ENCODE measurements at regions not wholly inside any gene's neighbourhood (a gene's known extent, or its start where the extent isn't known, plus 50 kb on each side); places are given as distances from the start of the nearest gene placed in this dataset.

DNA sequence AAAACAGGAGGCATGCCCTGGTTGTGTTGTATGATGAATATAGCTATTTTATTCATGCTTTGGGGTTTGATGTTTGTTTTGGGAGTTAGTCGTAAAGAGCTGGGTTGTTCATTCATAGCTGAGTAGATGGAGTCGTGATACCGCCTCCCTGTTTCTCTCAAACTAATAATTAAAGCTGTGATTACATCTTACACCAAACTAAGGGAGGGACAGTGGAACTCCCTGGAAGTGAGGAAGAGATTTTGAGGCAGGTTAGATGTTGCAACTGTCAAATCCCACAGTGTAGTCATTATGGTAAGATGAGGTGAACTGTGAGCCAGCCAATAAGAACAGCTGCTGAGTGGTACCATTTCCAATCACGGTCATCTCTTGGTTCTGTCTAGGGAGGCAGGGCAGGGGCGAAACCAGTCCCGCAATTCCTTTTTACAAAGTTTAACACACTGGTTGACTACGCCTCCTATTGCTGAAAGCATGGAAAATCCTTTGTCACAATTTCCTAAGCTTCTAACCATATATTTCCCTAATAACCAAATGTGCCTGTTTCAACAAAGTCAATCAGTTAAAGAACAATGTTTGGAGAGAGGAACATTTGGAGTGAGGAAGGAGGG is 207.6 kb upstream of the SERP2 start:
- Histone ChIP-seq H3K36me3 (no peaks in the 10 kb centered on the region), H3K4me1 (peaks cover 4 to 10% of the 10 kb centered on the region in 2 donors), H3K27me3 (no peaks in the 10 kb centered on the region), H3K27ac (no peak overlapping the region), H3K4me3 (no peak overlapping the region), H3K9me3 (no peaks in the 10 kb centered on the region)
- in situ Hi-C loops (cut with MboI; ENCODE audit: low sequenced_read_pairs in 4 of 4): no loop called here
- DNase-seq (no peak), ATAC-seq (no peak)
- intact Hi-C loops (cut with DNase I; ENCODE audit: low total_unique reads): no loop called here
- no peak for TF ChIP-seq POLR2A (IDR thresholded peaks at IDR 0.05)
- TF ChIP-seq, protein P1, sequence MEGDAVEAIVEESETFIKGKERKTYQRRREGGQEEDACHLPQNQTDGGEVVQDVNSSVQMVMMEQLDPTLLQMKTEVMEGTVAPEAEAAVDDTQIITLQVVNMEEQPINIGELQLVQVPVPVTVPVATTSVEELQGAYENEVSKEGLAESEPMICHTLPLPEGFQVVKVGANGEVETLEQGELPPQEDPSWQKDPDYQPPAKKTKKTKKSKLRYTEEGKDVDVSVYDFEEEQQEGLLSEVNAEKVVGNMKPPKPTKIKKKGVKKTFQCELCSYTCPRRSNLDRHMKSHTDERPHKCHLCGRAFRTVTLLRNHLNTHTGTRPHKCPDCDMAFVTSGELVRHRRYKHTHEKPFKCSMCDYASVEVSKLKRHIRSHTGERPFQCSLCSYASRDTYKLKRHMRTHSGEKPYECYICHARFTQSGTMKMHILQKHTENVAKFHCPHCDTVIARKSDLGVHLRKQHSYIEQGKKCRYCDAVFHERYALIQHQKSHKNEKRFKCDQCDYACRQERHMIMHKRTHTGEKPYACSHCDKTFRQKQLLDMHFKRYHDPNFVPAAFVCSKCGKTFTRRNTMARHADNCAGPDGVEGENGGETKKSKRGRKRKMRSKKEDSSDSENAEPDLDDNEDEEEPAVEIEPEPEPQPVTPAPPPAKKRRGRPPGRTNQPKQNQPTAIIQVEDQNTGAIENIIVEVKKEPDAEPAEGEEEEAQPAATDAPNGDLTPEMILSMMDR (IDR thresholded peaks at IDR 0.05 in 4 of 5, conservative IDR thresholded peaks at IDR 0.05 in 1 of 5): no peak

DNA sequence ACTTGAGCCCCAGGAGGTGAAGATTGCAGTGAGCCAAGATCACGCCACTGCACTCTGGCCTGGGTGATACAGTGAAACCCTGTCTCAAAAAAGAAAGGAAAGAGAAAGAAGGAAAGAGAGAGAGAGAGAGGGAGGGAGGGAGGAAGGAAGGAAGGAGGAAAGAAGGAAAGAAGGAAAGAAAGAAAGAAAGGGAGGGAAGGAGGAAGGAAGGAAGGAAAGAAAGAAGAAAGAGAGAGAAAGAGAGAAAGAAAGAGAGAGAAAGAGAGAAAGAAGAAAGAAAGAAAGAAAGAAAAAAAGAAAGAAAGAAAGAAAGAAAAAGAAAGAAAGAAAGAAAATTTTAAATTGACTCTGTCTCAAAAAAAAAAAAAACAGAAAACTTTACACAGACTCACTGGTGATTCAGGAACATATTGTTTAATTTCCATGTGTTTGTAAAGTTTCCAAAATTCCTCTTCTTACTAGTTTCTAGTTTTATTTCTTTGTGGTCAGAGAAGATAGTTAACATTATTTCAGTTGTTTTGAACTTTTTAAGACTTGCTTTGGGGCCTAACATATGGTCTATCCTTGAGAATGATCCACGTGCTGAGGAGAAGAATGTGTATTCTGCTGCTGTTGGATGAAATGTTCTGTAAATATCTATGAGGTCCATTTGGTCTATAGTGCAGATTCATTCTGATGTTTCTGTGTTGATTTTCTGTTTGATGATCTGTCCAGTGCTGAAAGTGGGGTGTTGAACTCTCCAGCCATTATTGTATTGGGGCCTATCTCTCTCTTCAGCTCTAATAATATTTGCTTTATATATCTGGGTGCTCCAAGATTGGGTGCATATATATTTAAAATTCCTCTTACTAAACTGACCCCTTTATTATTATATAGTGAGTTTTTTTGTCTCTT is 204.4 kb upstream of the SERP2 start:
- ATAC-seq (no peak), DNase-seq (no peak)
- no peak for TF ChIP-seq POLR2A (IDR thresholded peaks at IDR 0.05)
- TF ChIP-seq, protein P1 (IDR thresholded peaks at IDR 0.05 in 4 of 5, conservative IDR thresholded peaks at IDR 0.05 in 1 of 5): no peak
- H3K27ac ChIP-seq: no peak overlapping the region
- no peaks in the 10 kb centered on the region for H3K27me3 ChIP-seq
- H3K9me3 ChIP-seq: no peaks in the 10 kb centered on the region
- no peaks in the 10 kb centered on the region for H3K36me3 ChIP-seq
- intact Hi-C loops (cut with DNase I; ENCODE audit: low total_unique reads) (no loop called here), in situ Hi-C loops (cut with MboI; ENCODE audit: low sequenced_read_pairs in 4 of 4) (no loop called here)
- peaks cover 8 to 10% of the 10 kb centered on the region in 2 donors for H3K4me1 ChIP-seq
- no peak overlapping the region for H3K4me3 ChIP-seq

- H3K9me3 ChIP-seq: no peaks in the 10 kb centered on the region
- peaks cover 15 to 20% of the 10 kb centered on the region in 2 donors for H3K4me1 ChIP-seq
- TF ChIP-seq, protein P1 (IDR thresholded peaks at IDR 0.05 in 4 of 5, conservative IDR thresholded peaks at IDR 0.05 in 1 of 5): no peak
- no peak for TF ChIP-seq POLR2A (IDR thresholded peaks at IDR 0.05)
- ATAC-seq: no peak
- H3K27me3 ChIP-seq: no peaks in the 10 kb centered on the region
- H3K4me3 ChIP-seq: no peak overlapping the region
- DNase-seq: no peak
- H3K36me3 ChIP-seq: no peaks in the 10 kb centered on the region
- in situ Hi-C loops (cut with MboI; ENCODE audit: low sequenced_read_pairs in 4 of 4): no loop called here
- H3K27ac ChIP-seq: no peak overlapping the region
- intact Hi-C loops (cut with DNase I; ENCODE audit: low total_unique reads): no loop called here
These were observed 202.9 kb upstream of the SERP2 start for GRCh38 chr13:44170731-44171130.

DNA sequence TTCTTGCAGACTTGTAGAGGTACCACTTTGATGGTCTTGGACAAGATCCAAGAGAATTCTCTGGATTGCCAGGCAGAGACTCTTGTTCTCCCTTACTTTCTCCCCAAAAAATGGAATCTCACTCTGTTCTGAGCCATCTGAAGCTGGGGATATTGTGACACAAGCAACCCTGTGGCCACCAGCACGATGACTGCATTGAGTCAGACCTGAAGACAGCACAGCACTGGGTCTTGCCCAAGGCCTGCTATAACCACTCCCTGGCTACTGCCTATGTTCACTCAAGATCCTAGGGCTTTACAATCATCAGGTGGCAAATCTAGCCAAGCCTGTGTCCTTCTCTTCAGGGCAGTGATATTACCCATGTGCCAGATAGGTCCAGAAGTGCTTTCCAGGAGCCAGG is 202.5 kb upstream of the SERP2 start:
- TF ChIP-seq, protein P1 (IDR thresholded peaks at IDR 0.05 in 4 of 5, conservative IDR thresholded peaks at IDR 0.05 in 1 of 5): no peak
- TF ChIP-seq POLR2A (IDR thresholded peaks at IDR 0.05): no peak
- in situ Hi-C loops (cut with MboI; ENCODE audit: low sequenced_read_pairs in 4 of 4) (no loop called here), intact Hi-C loops (cut with DNase I; ENCODE audit: low total_unique reads) (no loop called here)
- no peak overlapping the region for H3K27ac ChIP-seq
- no peaks in the 10 kb centered on the region for H3K9me3 ChIP-seq
- no peaks in the 10 kb centered on the region for H3K36me3 ChIP-seq
- DNase-seq (no peak), ATAC-seq (no peak)
- no peak overlapping the region for H3K4me3 ChIP-seq
- peaks cover 15 to 20% of the 10 kb centered on the region in 2 donors for H3K4me1 ChIP-seq
- no peaks in the 10 kb centered on the region for H3K27me3 ChIP-seq
